ENCODE measurements at regions not wholly inside any gene's neighbourhood (a gene's known extent, or its start where the extent isn't known, plus 50 kb on each side); places are given as distances from the start of the nearest gene placed in this dataset.

DNA sequence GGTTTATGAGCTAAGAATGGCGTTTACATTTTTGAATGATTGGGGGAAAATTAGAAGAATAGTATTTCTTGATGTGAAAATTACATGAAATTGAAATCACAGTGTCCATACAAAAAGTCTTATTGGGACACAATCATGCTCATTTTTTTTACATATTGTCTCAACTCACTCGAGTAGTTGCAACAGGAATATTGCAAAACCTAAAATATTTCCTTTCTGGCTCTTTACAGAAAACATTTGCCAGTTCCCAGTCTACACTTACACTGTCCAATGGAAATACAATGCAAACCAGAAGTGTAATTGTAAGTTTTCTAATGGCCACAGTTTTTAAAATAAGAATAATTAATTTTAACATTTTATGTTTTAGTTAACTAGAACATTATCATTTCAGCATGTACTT is 137.8 kb downstream of the SAMMSON start:
- no CpG with 5 or more reads among the region's 2 CpGs for WGBS (ENCODE audit: insufficient coverage)
- Histone ChIP-seq H3K27me3 (replicated peaks in 1 of 4; ENCODE audit: control extremely low read depth in 1 of 4, control insufficient read depth in 3 of 4, insufficient read depth in 4 of 4, low read length in 3 of 4) (no peaks in the 10 kb centered on the region), H3K4me1 (ENCODE audit: control insufficient read depth in 2 of 2, insufficient read depth in 2 of 2, low read length in 2 of 2) (no peaks in the 10 kb centered on the region), H4K20me1 (ENCODE audit: control insufficient read depth, insufficient read depth, low read length, poor library complexity, severe bottlenecking) (no peaks in the 10 kb centered on the region), H3K27ac (ENCODE audit: low read length in 2 of 2) (no peak overlapping the region), H3K9ac (ENCODE audit: low read length) (no peak overlapping the region), H3K9me3 (ENCODE audit: control extremely low read depth in 1 of 3, control insufficient read depth in 2 of 3, insufficient read depth in 1 of 3, low read length in 2 of 3) (peaks cover 0 to 4% (median 0%) of the 10 kb centered on the region in 3 donors), H3K4me3 (ENCODE audit: control extremely low read depth in 1 of 5, extremely low read depth in 1 of 5, insufficient read depth in 1 of 5, low read depth in 2 of 5, low read length in 4 of 5) (no peak overlapping the region), H3K4me2 (replicated peaks; ENCODE audit: low read depth, low read length, poor library complexity, severe bottlenecking) (no peak overlapping the region), H3K36me3 (replicated peaks in 1 of 2; ENCODE audit: control extremely low read depth in 1 of 2, control insufficient read depth in 1 of 2, extremely low read depth in 1 of 2, insufficient read depth in 2 of 2, low read length in 1 of 2) (no peaks in the 10 kb centered on the region), H2AFZ (ENCODE audit: insufficient read depth, low read depth, low read length, poor library complexity, severe bottlenecking) (no peak overlapping the region), H3K79me2 (ENCODE audit: control insufficient read depth, insufficient read depth, low read length) (no peaks in the 10 kb centered on the region)
- Mint-ChIP-seq H3K4me3 (no peak overlapping the region), H3K27ac (no peak overlapping the region), H3K27me3 (peaks cover 18% of the 10 kb centered on the region), H3K4me1 (no peaks in the 10 kb centered on the region), H3K9me3 (ENCODE audit: insufficient read depth) (no peaks in the 10 kb centered on the region)
- intact Hi-C loops (cut with micrococcal nuclease) = no loop called here
- CTCF ChIA-PET = no interaction called here
- POLR2A ChIA-PET = no interaction called here
- DNase-seq (no peak), ATAC-seq (ENCODE audit: low read depth) (no peak)
- no peak for TF ChIP-seq EZH2 (IDR thresholded peaks at IDR 0.05; ENCODE audit: borderline replicate concordance, insufficient read depth, low read depth, low read length, poor library complexity, severe bottlenecking)
- TF ChIP-seq, protein P1, sequence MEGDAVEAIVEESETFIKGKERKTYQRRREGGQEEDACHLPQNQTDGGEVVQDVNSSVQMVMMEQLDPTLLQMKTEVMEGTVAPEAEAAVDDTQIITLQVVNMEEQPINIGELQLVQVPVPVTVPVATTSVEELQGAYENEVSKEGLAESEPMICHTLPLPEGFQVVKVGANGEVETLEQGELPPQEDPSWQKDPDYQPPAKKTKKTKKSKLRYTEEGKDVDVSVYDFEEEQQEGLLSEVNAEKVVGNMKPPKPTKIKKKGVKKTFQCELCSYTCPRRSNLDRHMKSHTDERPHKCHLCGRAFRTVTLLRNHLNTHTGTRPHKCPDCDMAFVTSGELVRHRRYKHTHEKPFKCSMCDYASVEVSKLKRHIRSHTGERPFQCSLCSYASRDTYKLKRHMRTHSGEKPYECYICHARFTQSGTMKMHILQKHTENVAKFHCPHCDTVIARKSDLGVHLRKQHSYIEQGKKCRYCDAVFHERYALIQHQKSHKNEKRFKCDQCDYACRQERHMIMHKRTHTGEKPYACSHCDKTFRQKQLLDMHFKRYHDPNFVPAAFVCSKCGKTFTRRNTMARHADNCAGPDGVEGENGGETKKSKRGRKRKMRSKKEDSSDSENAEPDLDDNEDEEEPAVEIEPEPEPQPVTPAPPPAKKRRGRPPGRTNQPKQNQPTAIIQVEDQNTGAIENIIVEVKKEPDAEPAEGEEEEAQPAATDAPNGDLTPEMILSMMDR (IDR thresholded peaks at IDR 0.05) = no peak

DNA sequence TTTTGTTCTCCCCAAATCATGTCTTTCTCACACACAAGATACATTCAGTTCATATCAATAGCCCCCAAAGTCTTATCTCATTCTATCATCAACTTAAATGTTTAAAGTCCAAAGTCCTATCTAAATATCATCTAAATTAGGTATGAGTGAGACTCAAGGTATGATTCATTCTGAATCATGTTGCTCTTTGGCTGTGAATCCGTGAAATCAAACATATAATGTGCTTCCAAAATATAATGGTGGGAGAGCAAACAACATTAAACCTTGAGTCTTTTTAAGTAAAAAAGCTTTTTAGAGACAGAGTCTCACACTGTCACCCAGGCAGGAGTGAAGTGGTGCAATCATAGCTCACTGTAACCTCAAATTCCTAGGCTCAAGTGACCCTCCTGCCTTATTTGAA is 139.1 kb downstream of the SAMMSON start:
- H3K4me1 ChIP-seq (ENCODE audit: control insufficient read depth in 2 of 2, insufficient read depth in 2 of 2, low read length in 2 of 2) = no peaks in the 10 kb centered on the region
- H3K9me3 Mint-ChIP-seq (ENCODE audit: insufficient read depth) = peaks cover 2% of the 10 kb centered on the region
- no peak overlapping the region for H3K27ac Mint-ChIP-seq
- no peaks in the 10 kb centered on the region for H3K4me1 Mint-ChIP-seq
- H3K4me3 Mint-ChIP-seq = no peak overlapping the region
- POLR2A ChIA-PET = no interaction called here
- no peak overlapping the region for H2AFZ ChIP-seq (ENCODE audit: insufficient read depth, low read depth, low read length, poor library complexity, severe bottlenecking)
- H3K9me3 ChIP-seq (ENCODE audit: control extremely low read depth in 1 of 3, control insufficient read depth in 2 of 3, insufficient read depth in 1 of 3, low read length in 2 of 3) = peaks cover 0 to 4% (median 0%) of the 10 kb centered on the region in 3 donors
- no peak overlapping the region for H3K9ac ChIP-seq (ENCODE audit: low read length)
- H4K20me1 ChIP-seq (ENCODE audit: control insufficient read depth, insufficient read depth, low read length, poor library complexity, severe bottlenecking) = no peaks in the 10 kb centered on the region
- DNase-seq (no peak), ATAC-seq (ENCODE audit: low read depth) (no peak)
- peaks cover 14% of the 10 kb centered on the region for H3K27me3 Mint-ChIP-seq
- no peaks in the 10 kb centered on the region for H3K27me3 ChIP-seq (replicated peaks in 1 of 4; ENCODE audit: control extremely low read depth in 1 of 4, control insufficient read depth in 3 of 4, insufficient read depth in 4 of 4, low read length in 3 of 4)
- H3K79me2 ChIP-seq (ENCODE audit: control insufficient read depth, insufficient read depth, low read length) = no peaks in the 10 kb centered on the region
- no peaks in the 10 kb centered on the region for H3K36me3 ChIP-seq (replicated peaks in 1 of 2; ENCODE audit: control extremely low read depth in 1 of 2, control insufficient read depth in 1 of 2, extremely low read depth in 1 of 2, insufficient read depth in 2 of 2, low read length in 1 of 2)
- no peak overlapping the region for H3K27ac ChIP-seq (ENCODE audit: low read length in 2 of 2)
- H3K4me2 ChIP-seq (replicated peaks; ENCODE audit: low read depth, low read length, poor library complexity, severe bottlenecking) = no peak overlapping the region
- TF ChIP-seq EZH2 (IDR thresholded peaks at IDR 0.05; ENCODE audit: borderline replicate concordance, insufficient read depth, low read depth, low read length, poor library complexity, severe bottlenecking) = no peak
- TF ChIP-seq, protein P1 (IDR thresholded peaks at IDR 0.05) = no peak
- intact Hi-C loops (cut with micrococcal nuclease) = no loop called here
- no peak overlapping the region for H3K4me3 ChIP-seq (ENCODE audit: control extremely low read depth in 1 of 5, extremely low read depth in 1 of 5, insufficient read depth in 1 of 5, low read depth in 2 of 5, low read length in 4 of 5)
- WGBS (ENCODE audit: insufficient coverage) = no CpG with 5 or more reads among the region's 1 CpG
- CTCF ChIA-PET = no interaction called here

Data from B cell (primary cell).